ENCODE measurements at regions not wholly inside any gene's neighbourhood (a gene's known extent, or its start where the extent isn't known, plus 50 kb on each side); places are given as distances from the start of the nearest gene placed in this dataset.
"Not testable (repeated sequence)": the region's sequence is repeated elsewhere in the genome, so short reads cannot be mapped to it uniquely, and the experiment has no call there.

- POLR2A ChIA-PET = no interaction called here
Measured at GRCh38 chr7:3146571-3147226, 103.0 kb upstream of the CARD11 start.

GRCh38 chr7:3148471-3148870 lies 104.8 kb upstream of the CARD11 start:
- CTCF ChIA-PET = interaction anchor here (0.8 to 2.5 kb wide), 4 partner anchors 13 to 283 kb away, joined by 4 to 10 read pairs (median 5); no protein-coding TSS in a partner anchor
- H3K9ac ChIP-seq; H3F3A ChIP-seq (replicated peaks; ENCODE audit: insufficient read depth); H3K27ac ChIP-seq (ENCODE audit: low read depth in 2 of 2, low read length in 1 of 2); H3K4me3 ChIP-seq (ENCODE audit: low read depth in 2 of 2, low read length in 1 of 2); H2AFZ ChIP-seq (ENCODE audit: low read depth); H3K27me3 ChIP-seq (ENCODE audit: insufficient read depth); H3K9me2 ChIP-seq; H3K4me2 ChIP-seq; H4K20me1 ChIP-seq (ENCODE audit: insufficient read depth); H3K9me3 ChIP-seq; H3K4me1 ChIP-seq (ENCODE audit: control insufficient read depth in 1 of 2, insufficient read depth in 2 of 2, low read depth in 1 of 2, low read length in 1 of 2); POLR2A ChIA-PET; DNase-seq; H3K79me2 ChIP-seq (ENCODE audit: insufficient read depth); H3K36me3 ChIP-seq (replicated peaks in 1 of 2; ENCODE audit: control insufficient read depth in 1 of 2, insufficient read depth in 2 of 2, low read length in 1 of 2): not testable (repeated sequence)
- 30% methylated on average over 4 of the region's 4 CpGs for WGBS (ENCODE audit: low lambda C conversion rate)

More at GRCh38 chr7:3146571-3147226, 103.0 kb upstream of the CARD11 start:
- no peaks in the 10 kb centered on the region for H3K36me3 ChIP-seq (replicated peaks in 1 of 2; ENCODE audit: control insufficient read depth in 1 of 2, insufficient read depth in 2 of 2, low read length in 1 of 2)
- no peaks in the 10 kb centered on the region for H4K20me1 ChIP-seq (ENCODE audit: insufficient read depth)
- no peaks in the 10 kb centered on the region for H3K27me3 ChIP-seq (ENCODE audit: insufficient read depth)
- H2AFZ ChIP-seq (ENCODE audit: low read depth) = no peak overlapping the region
- H3K79me2 ChIP-seq (ENCODE audit: insufficient read depth) = no peaks in the 10 kb centered on the region
- no peak for DNase-seq
- no peak overlapping the region for H3K4me3 ChIP-seq (ENCODE audit: low read depth in 2 of 2, low read length in 1 of 2)
- H3K27ac ChIP-seq (ENCODE audit: low read depth in 2 of 2, low read length in 1 of 2) = no peak overlapping the region
- no peak overlapping the region for H3K4me2 ChIP-seq
- no peaks in the 10 kb centered on the region for H3K9me3 ChIP-seq
- TF ChIP-seq JUND (IDR thresholded peaks at IDR 0.05) (no peak), ZBTB33 (IDR thresholded peaks at IDR 0.05; ENCODE audit: borderline replicate concordance, low read depth) (no peak), RXRA (IDR thresholded peaks at IDR 0.05; ENCODE audit: borderline replicate concordance, low read depth) (no peak), SMC3 (IDR thresholded peaks at IDR 0.05; ENCODE audit: low read depth, low read length) (no peak), RCOR1 (IDR thresholded peaks at IDR 0.05; ENCODE audit: low read length) (no peak), RAD21 (IDR thresholded peaks at IDR 0.05; ENCODE audit: low read length) (no peak), ELF1 (IDR thresholded peaks at IDR 0.05) (no peak), USF1 (IDR thresholded peaks at IDR 0.05; ENCODE audit: borderline replicate concordance, low read depth) (no peak), FOXM1 (IDR thresholded peaks at IDR 0.05; ENCODE audit: low read depth) (no peak), GABPA (IDR thresholded peaks at IDR 0.05; ENCODE audit: low read depth) (no peak), EP300 (IDR thresholded peaks at IDR 0.05; ENCODE audit: borderline replicate concordance in 1 of 2, low read depth in 1 of 2, low read length in 1 of 2) (no peak), SIN3A (IDR thresholded peaks at IDR 0.05; ENCODE audit: borderline replicate concordance, low read depth, low read length) (no peak), TEAD4 (IDR thresholded peaks at IDR 0.05; ENCODE audit: borderline replicate concordance, insufficient read depth) (no peak), FOXJ3 (CRISPR knock-in tag; IDR thresholded peaks at IDR 0.05) (no peak), REST (IDR thresholded peaks at IDR 0.05; ENCODE audit: low read depth, low read length) (no peak)
- no peaks in the 10 kb centered on the region for H3K9me2 ChIP-seq
- H3F3A ChIP-seq (replicated peaks; ENCODE audit: insufficient read depth) = no peaks in the 10 kb centered on the region
- CTCF ChIA-PET = interaction anchor here (0.9 to 6.8 kb wide), 6 partner anchors 8 to 283 kb away, joined by 3 to 41 read pairs (median 8); no protein-coding TSS in a partner anchor
- H3K9ac ChIP-seq = no peak overlapping the region
- WGBS (ENCODE audit: low lambda C conversion rate) = 61% methylated on average over 18 of the region's 18 CpGs
- H3K4me1 ChIP-seq (ENCODE audit: control insufficient read depth in 1 of 2, insufficient read depth in 2 of 2, low read depth in 1 of 2, low read length in 1 of 2) = no peaks in the 10 kb centered on the region
